PC-3 (cell line): ENCODE measurements at regions not wholly inside any gene's neighbourhood (a gene's known extent, or its start where the extent isn't known, plus 50 kb on each side); places are given as distances from the start of the nearest gene placed in this dataset.

Experiments
- ATAC-seq: fragments of 200-7000 bp; cut with Tn5 transposase; 2 replicates; pipeline ENCODE4 v1.9.1; 2020; ENCODE audit warnings: mild to moderate bottlenecking, moderate library complexity
- BruUV-seq: library from RNA; stranded (reverse); fragments of 400-500 nt; replicated peaks from 2 replicates; lab custom pipeline; 2021; lab: Mats Ljungman, UMichigan
- CTCF ChIA-PET: fragments of 300-600 bp; sonication (Branson Sonifier 250); formaldehyde crosslinking; loops from one replicate; lab custom pipeline; 2022; ENCODE audit warnings: antibody characterized with exemption; lab: Charles Lee
- POLR2A ChIA-PET: fragments of 300-600 bp; sonication (Branson Sonifier 250); formaldehyde crosslinking; loops from one replicate; lab custom pipeline; 2022; ENCODE audit warnings: antibody characterized with exemption; ENCODE audit not compliant: unreplicated experiment; lab: Charles Lee
- DNase-seq: peaks from one replicate; pipeline ENCODE4 v3.0.0-alpha.2; 2015
- H2AFZ ChIP-seq: fragments of 300-600 bp; sonication (generic); 2 replicates; pipeline ENCODE4 v1.6.0; 2016; ENCODE audit warnings: antibody characterized with exemption, low read length
- H3F3A ChIP-seq: fragments of 300-600 bp; sonication (generic); one replicate; pipeline ENCODE4 v1.6.0; 2017; ENCODE audit warnings: antibody characterized with exemption, low read length, control low read depth, mild to moderate bottlenecking; ENCODE audit not compliant: unreplicated experiment
- H3K27ac ChIP-seq: fragments of 300-600 bp; sonication (generic); 2 replicates; pipeline ENCODE4 v1.5.1; 2016; ENCODE audit warnings: mild to moderate bottlenecking, low read length
- H3K27me3 ChIP-seq: fragments of 300-600 bp; sonication (generic); 2 replicates; pipeline ENCODE4 v1.6.1; 2016; ENCODE audit warnings: low read length, mixed read lengths
- H3K36me3 ChIP-seq: fragments of 300-600 bp; sonication (generic); 2 replicates; pipeline ENCODE4 v1.6.1; 2016; ENCODE audit warnings: low read depth, mixed run types, low read length, mixed read lengths
- H3K4me1 ChIP-seq: fragments of 300-600 bp; sonication (generic); 2 replicates; pipeline ENCODE4 v1.5.1; 2016; ENCODE audit warnings: low read length; ENCODE audit not compliant: insufficient read depth
- H3K4me2 ChIP-seq: fragments of 300-600 bp; sonication (generic); 2 replicates; pipeline ENCODE4 v1.6.0; 2016; ENCODE audit warnings: low read length
- H3K4me3 ChIP-seq: fragments of 300-600 bp; sonication (generic); 2 replicates; pipeline ENCODE4 v1.5.1; 2016; ENCODE audit warnings: mild to moderate bottlenecking, low read length, mixed read lengths
- H3K79me2 ChIP-seq: fragments of 300-600 bp; sonication (generic); 2 replicates; pipeline ENCODE4 v1.6.1; 2017; ENCODE audit warnings: low read length, mixed read lengths
- H3K9ac ChIP-seq: fragments of 300-600 bp; sonication (generic); 2 replicates; pipeline ENCODE4 v1.6.0; 2016; ENCODE audit warnings: mild to moderate bottlenecking, low read length
- H3K9me2 ChIP-seq: fragments of 300-600 bp; sonication (generic); replicated peaks from 2 replicates; pipeline ENCODE4 v1.6.1; 2016; ENCODE audit warnings: mixed run types, low read length, mixed read lengths
- H3K9me3 ChIP-seq: fragments of 300-600 bp; sonication (generic); 2 replicates; pipeline ENCODE4 v1.6.1; 2016; ENCODE audit warnings: low read length, mixed read lengths
- H4K20me1 ChIP-seq: fragments of 300-600 bp; sonication (generic); 2 replicates; pipeline ENCODE4 v1.6.1; 2016; ENCODE audit warnings: low read length, mixed read lengths
- EZH2 ChIP-seq: fragments of 300-600 bp; sonication (generic); IDR thresholded peaks from one replicate; pipeline ENCODE4 v1.6.1; 2017; ENCODE audit warnings: antibody characterized with exemption, mild to moderate bottlenecking, low read length; ENCODE audit not compliant: unreplicated experiment
- EZH2phosphoT487 ChIP-seq: fragments of 300-600 bp; sonication (generic); IDR thresholded peaks from 2 replicates; pipeline ENCODE4 v1.6.1; 2018; ENCODE audit warnings: mild to moderate bottlenecking, antibody characterized with exemption, low read length, borderline replicate concordance
- intact Hi-C: fragments of 100-400 bp; cut with micrococcal nuclease; formaldehyde crosslinking; loops from 2 replicates; pipeline ENCODE4 v1.9.0; 2023
- TF ChIP-seq, protein P1 (sequence below): fragments of 300-600 bp; sonication (generic); conservative IDR thresholded peaks from 2 replicates; pipeline ENCODE4 v1.5.1; 2017; ENCODE audit warnings: antibody characterized with exemption, low read depth, mild to moderate bottlenecking, low read length

DNA sequence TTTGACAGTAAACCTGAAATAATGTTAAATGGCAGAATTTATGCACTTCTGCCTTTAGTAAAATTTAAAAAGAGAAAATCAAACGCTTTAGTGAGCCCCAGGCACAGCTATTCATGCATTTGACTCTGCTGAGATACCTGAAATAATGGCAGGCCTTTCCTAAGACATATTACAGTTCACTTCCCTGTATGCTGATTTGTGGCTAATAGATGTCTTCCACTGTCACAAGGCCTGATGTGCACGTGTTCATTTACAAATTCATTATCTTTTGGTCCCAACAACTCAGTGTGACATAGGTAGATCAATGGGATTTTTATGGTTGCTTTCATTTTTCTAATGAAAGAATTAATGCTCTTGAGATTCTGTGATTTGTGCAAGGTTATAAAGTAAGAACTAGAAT, 449.7 kb upstream of the RGS17 start:
- DNase-seq (no peak), ATAC-seq (no peak)
- Histone ChIP-seq H3K27me3 (peaks cover 20% of the 10 kb centered on the region), H3K4me3 (no peak overlapping the region), H3K9ac (no peak overlapping the region), H3K27ac (no peak overlapping the region), H3K9me3 (no peaks in the 10 kb centered on the region), H4K20me1 (no peaks in the 10 kb centered on the region), H3K9me2 (no peaks in the 10 kb centered on the region), H3K4me1 (no peaks in the 10 kb centered on the region), H3K36me3 (no peaks in the 10 kb centered on the region), H3K79me2 (no peaks in the 10 kb centered on the region), H2AFZ (no peak overlapping the region), H3F3A (no peaks in the 10 kb centered on the region), H3K4me2 (no peak overlapping the region)
- CTCF ChIA-PET, result no interaction called here
- TF ChIP-seq, protein P1, sequence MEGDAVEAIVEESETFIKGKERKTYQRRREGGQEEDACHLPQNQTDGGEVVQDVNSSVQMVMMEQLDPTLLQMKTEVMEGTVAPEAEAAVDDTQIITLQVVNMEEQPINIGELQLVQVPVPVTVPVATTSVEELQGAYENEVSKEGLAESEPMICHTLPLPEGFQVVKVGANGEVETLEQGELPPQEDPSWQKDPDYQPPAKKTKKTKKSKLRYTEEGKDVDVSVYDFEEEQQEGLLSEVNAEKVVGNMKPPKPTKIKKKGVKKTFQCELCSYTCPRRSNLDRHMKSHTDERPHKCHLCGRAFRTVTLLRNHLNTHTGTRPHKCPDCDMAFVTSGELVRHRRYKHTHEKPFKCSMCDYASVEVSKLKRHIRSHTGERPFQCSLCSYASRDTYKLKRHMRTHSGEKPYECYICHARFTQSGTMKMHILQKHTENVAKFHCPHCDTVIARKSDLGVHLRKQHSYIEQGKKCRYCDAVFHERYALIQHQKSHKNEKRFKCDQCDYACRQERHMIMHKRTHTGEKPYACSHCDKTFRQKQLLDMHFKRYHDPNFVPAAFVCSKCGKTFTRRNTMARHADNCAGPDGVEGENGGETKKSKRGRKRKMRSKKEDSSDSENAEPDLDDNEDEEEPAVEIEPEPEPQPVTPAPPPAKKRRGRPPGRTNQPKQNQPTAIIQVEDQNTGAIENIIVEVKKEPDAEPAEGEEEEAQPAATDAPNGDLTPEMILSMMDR, result no peak
- TF ChIP-seq EZH2phosphoT487 (no peak), EZH2 (no peak)
- intact Hi-C loops, result no loop called here
- no TSS peak for BruUV-seq
- POLR2A ChIA-PET, result no interaction called here

DNA sequence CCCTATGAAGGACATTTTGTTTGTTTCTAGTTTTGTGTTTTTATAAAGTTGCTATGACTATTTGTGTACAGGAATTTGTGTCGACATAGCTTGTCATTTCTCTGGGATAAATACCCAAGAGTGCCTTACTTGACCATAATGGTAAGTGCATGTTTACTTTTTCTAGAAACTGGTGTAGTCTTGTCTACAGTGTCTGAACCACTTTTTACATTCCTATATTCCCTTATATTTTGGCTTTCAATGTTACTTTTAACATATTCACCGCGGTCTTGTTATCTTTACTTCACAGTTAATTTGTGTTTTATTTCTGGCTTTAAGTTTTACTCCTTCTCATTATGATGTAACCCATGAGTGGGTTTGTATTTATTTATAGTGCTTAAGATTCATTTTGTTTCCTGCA, 444.4 kb upstream of the RGS17 start:
- no peak for ATAC-seq
- POLR2A ChIA-PET, result no interaction called here

GRCh38 chr6:153574231-153574630, 443.1 kb upstream of the RGS17 start:
- no peak overlapping the region for H3K9ac ChIP-seq
- no peak for TF ChIP-seq EZH2phosphoT487
- TF ChIP-seq EZH2, result no peak
- TF ChIP-seq, protein P1, result no peak

More for the DNA sequence above, 444.4 kb upstream of the RGS17 start:
- BruUV-seq, result no TSS peak
- no peaks in the 10 kb centered on the region for H4K20me1 ChIP-seq
- TF ChIP-seq EZH2phosphoT487 (no peak), EZH2 (no peak)
- TF ChIP-seq, protein P1, result no peak
- H3K36me3 ChIP-seq, result no peaks in the 10 kb centered on the region
- no peaks in the 10 kb centered on the region for H3K9me2 ChIP-seq
- CTCF ChIA-PET, result no interaction called here
- no peak overlapping the region for H3K27ac ChIP-seq
- H2AFZ ChIP-seq, result no peak overlapping the region
- no peak for DNase-seq
- no peaks in the 10 kb centered on the region for H3K9me3 ChIP-seq
- H3K9ac ChIP-seq, result no peak overlapping the region
- no peaks in the 10 kb centered on the region for H3K79me2 ChIP-seq
- H3K4me2 ChIP-seq, result no peak overlapping the region
- no peak overlapping the region for H3K4me3 ChIP-seq
- intact Hi-C loops, result no loop called here
- H3F3A ChIP-seq, result no peaks in the 10 kb centered on the region
- peaks cover 44% of the 10 kb centered on the region for H3K27me3 ChIP-seq
- no peaks in the 10 kb centered on the region for H3K4me1 ChIP-seq

More at GRCh38 chr6:153574231-153574630, 443.1 kb upstream of the RGS17 start:
- Histone ChIP-seq H3K4me3 (no peak overlapping the region), H3K4me2 (no peak overlapping the region), H2AFZ (no peak overlapping the region), H3K27me3 (peaks cover 44% of the 10 kb centered on the region), H4K20me1 (no peaks in the 10 kb centered on the region), H3K79me2 (no peaks in the 10 kb centered on the region), H3K9me3 (no peaks in the 10 kb centered on the region), H3K27ac (no peak overlapping the region), H3K36me3 (no peaks in the 10 kb centered on the region), H3F3A (no peaks in the 10 kb centered on the region), H3K9me2 (no peaks in the 10 kb centered on the region), H3K4me1 (no peaks in the 10 kb centered on the region)
- ChIA-PET CTCF (no interaction called here), POLR2A (no interaction called here)
- intact Hi-C loops, result no loop called here
- ATAC-seq, result no peak
- no TSS peak for BruUV-seq
- DNase-seq, result no peak
